ENCODE measurements at regions not wholly inside any gene's neighbourhood (a gene's known extent, or its start where the extent isn't known, plus 50 kb on each side); places are given as distances from the start of the nearest gene placed in this dataset.

- DNase-seq (ENCODE audit: low read depth), result no peak
- H3K4me3 ChIP-seq (ENCODE audit: low read depth, low read length), result no peak overlapping the region
- no peak for TF ChIP-seq CTCF (IDR thresholded peaks at IDR 0.05; ENCODE audit: control insufficient read depth, extremely low read depth, insufficient read depth)
Observed at GRCh38 chr10:75291805-75292204, 56.0 kb upstream of the COMTD1 start.

DNA sequence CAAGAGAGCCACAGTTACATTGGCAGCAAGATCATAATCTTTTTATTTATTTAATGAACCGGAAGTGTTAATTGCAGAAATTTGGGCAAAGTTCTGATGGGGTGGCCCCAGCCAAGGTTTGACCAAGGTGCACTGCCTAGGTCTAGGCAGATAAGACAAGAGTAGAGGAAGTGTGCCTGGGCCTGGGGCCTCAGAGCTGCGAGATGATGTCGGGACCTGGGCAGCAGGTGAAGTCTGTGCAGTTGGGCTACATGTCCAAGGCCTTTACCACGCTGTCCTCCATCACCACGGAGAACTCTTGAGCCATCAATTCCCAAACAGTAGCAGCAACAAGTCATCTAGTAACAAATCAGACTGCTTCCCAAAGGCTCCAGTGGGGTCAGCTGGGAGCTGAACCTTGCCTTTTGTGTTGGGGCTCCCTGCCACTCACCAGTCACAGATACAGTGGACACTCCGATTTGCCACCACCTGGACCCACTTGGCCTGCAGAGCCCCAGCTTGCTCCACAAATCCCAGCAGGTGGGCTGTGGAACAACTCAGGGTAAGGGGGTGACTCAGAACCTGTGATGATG lies 52.5 kb upstream of the COMTD1 start:
- H3K4me3 ChIP-seq (ENCODE audit: low read depth, low read length), result no peak overlapping the region
- DNase-seq (ENCODE audit: low read depth), result no peak
- no peak for TF ChIP-seq CTCF (IDR thresholded peaks at IDR 0.05; ENCODE audit: control insufficient read depth, extremely low read depth, insufficient read depth)

- no peak overlapping the region for H3K4me3 ChIP-seq (ENCODE audit: low read depth, low read length)
- no peak for DNase-seq (ENCODE audit: low read depth)
- no peak for TF ChIP-seq CTCF (IDR thresholded peaks at IDR 0.05; ENCODE audit: control insufficient read depth, extremely low read depth, insufficient read depth)
Observed at GRCh38 chr10:75287697-75288096, 51.9 kb upstream of the COMTD1 start.

- no peak for DNase-seq (ENCODE audit: low read depth)
- no peak for TF ChIP-seq CTCF (IDR thresholded peaks at IDR 0.05; ENCODE audit: control insufficient read depth, extremely low read depth, insufficient read depth)
- H3K4me3 ChIP-seq (ENCODE audit: low read depth, low read length), result no peak overlapping the region
Observed at GRCh38 chr10:75286901-75287300, 51.1 kb upstream of the COMTD1 start.

Measured in LNCaP clone FGC (cell line).